ENCODE measurements at regions not wholly inside any gene's neighbourhood (a gene's known extent, or its start where the extent isn't known, plus 50 kb on each side); places are given as distances from the start of the nearest gene placed in this dataset.

DNA sequence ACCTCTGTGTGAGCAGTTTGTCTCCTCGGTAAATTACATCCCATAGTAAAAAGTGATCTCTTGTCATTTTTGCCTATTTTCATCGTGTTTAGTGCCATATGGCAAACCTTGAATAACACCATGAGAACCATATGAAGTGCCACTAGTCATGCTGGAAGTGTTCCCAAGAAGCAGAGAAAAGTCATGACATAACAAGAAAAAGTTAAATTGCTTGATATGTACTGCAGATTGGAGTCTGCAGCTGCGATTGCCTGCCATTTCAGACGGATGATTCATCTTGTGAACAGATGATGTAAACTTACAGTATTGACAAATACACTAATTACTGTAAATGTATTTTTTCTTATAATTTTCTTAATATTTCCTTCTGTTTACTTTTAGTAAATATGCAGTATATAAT, 846.7 kb downstream of the BCL11A start:
- H3K27ac Mint-ChIP-seq = no peak overlapping the region
- intact Hi-C loops (cut with micrococcal nuclease) = no loop called here
- POLR2A ChIA-PET = no interaction called here

GRCh38 chr2:59703796-59704195, 849.7 kb downstream of the BCL11A start:
- no peaks in the 10 kb centered on the region for H4K20me1 ChIP-seq (ENCODE audit: control insufficient read depth, insufficient read depth, low read length, poor library complexity, severe bottlenecking)
- intact Hi-C loops (cut with micrococcal nuclease) = no loop called here
- H3K9me3 ChIP-seq (ENCODE audit: control extremely low read depth in 1 of 3, control insufficient read depth in 2 of 3, insufficient read depth in 1 of 3, low read length in 2 of 3) = peaks cover 1 to 8% (median 7%) of the 10 kb centered on the region in 3 donors
- H3K27ac ChIP-seq (ENCODE audit: low read length in 2 of 2) = no peak overlapping the region
- Mint-ChIP-seq H3K4me3 (no peak overlapping the region), H3K9me3 (ENCODE audit: insufficient read depth) (peaks cover 6% of the 10 kb centered on the region), H3K4me1 (peaks cover 7% of the 10 kb centered on the region), H3K27ac (no peak overlapping the region), H3K27me3 (no peaks in the 10 kb centered on the region)
- no peak for TF ChIP-seq EZH2 (IDR thresholded peaks at IDR 0.05; ENCODE audit: borderline replicate concordance, insufficient read depth, low read depth, low read length, poor library complexity, severe bottlenecking)
- TF ChIP-seq, protein P1, sequence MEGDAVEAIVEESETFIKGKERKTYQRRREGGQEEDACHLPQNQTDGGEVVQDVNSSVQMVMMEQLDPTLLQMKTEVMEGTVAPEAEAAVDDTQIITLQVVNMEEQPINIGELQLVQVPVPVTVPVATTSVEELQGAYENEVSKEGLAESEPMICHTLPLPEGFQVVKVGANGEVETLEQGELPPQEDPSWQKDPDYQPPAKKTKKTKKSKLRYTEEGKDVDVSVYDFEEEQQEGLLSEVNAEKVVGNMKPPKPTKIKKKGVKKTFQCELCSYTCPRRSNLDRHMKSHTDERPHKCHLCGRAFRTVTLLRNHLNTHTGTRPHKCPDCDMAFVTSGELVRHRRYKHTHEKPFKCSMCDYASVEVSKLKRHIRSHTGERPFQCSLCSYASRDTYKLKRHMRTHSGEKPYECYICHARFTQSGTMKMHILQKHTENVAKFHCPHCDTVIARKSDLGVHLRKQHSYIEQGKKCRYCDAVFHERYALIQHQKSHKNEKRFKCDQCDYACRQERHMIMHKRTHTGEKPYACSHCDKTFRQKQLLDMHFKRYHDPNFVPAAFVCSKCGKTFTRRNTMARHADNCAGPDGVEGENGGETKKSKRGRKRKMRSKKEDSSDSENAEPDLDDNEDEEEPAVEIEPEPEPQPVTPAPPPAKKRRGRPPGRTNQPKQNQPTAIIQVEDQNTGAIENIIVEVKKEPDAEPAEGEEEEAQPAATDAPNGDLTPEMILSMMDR (IDR thresholded peaks at IDR 0.05) = no peak
- ChIA-PET POLR2A (no interaction called here), CTCF (no interaction called here)
- H3K4me2 ChIP-seq (replicated peaks; ENCODE audit: low read depth, low read length, poor library complexity, severe bottlenecking) = no peak overlapping the region
- peaks cover 0 to 3% (median 0%) of the 10 kb centered on the region in 4 experiments for H3K27me3 ChIP-seq (replicated peaks in 1 of 4; ENCODE audit: control extremely low read depth in 1 of 4, control insufficient read depth in 3 of 4, insufficient read depth in 4 of 4, low read length in 3 of 4)
- no peak for DNase-seq
- H3K4me3 ChIP-seq (ENCODE audit: control extremely low read depth in 1 of 5, extremely low read depth in 1 of 5, insufficient read depth in 1 of 5, low read depth in 2 of 5, low read length in 4 of 5) = no peak overlapping the region
- H3K36me3 ChIP-seq (replicated peaks in 1 of 2; ENCODE audit: control extremely low read depth in 1 of 2, control insufficient read depth in 1 of 2, extremely low read depth in 1 of 2, insufficient read depth in 2 of 2, low read length in 1 of 2) = no peaks in the 10 kb centered on the region
- WGBS (ENCODE audit: insufficient coverage) = 86% methylated on average over 1 of the region's 1 CpG
- no peaks in the 10 kb centered on the region for H3K79me2 ChIP-seq (ENCODE audit: control insufficient read depth, insufficient read depth, low read length)
- no peak for ATAC-seq (ENCODE audit: low read depth)
- no peak overlapping the region for H3K9ac ChIP-seq (ENCODE audit: low read length)
- peaks cover 0 to 4% of the 10 kb centered on the region in 2 donors for H3K4me1 ChIP-seq (ENCODE audit: control insufficient read depth in 2 of 2, insufficient read depth in 2 of 2, low read length in 2 of 2)
- H2AFZ ChIP-seq (ENCODE audit: insufficient read depth, low read depth, low read length, poor library complexity, severe bottlenecking) = no peak overlapping the region

More for the DNA sequence above, 846.7 kb downstream of the BCL11A start:
- Histone ChIP-seq H3K9ac (ENCODE audit: low read length) (no peak overlapping the region), H2AFZ (ENCODE audit: insufficient read depth, low read depth, low read length, poor library complexity, severe bottlenecking) (no peak overlapping the region), H3K9me3 (ENCODE audit: control extremely low read depth in 1 of 3, control insufficient read depth in 2 of 3, insufficient read depth in 1 of 3, low read length in 2 of 3) (peaks cover 1 to 8% (median 2%) of the 10 kb centered on the region in 3 donors), H3K79me2 (ENCODE audit: control insufficient read depth, insufficient read depth, low read length) (no peaks in the 10 kb centered on the region), H3K4me3 (ENCODE audit: control extremely low read depth in 1 of 5, extremely low read depth in 1 of 5, insufficient read depth in 1 of 5, low read depth in 2 of 5, low read length in 4 of 5) (no peak overlapping the region), H3K4me2 (replicated peaks; ENCODE audit: low read depth, low read length, poor library complexity, severe bottlenecking) (no peak overlapping the region), H3K4me1 (ENCODE audit: control insufficient read depth in 2 of 2, insufficient read depth in 2 of 2, low read length in 2 of 2) (peaks cover 0 to 4% of the 10 kb centered on the region in 2 donors), H3K27ac (ENCODE audit: low read length in 2 of 2) (no peak overlapping the region), H3K36me3 (replicated peaks in 1 of 2; ENCODE audit: control extremely low read depth in 1 of 2, control insufficient read depth in 1 of 2, extremely low read depth in 1 of 2, insufficient read depth in 2 of 2, low read length in 1 of 2) (no peaks in the 10 kb centered on the region), H3K27me3 (replicated peaks in 1 of 4; ENCODE audit: control extremely low read depth in 1 of 4, control insufficient read depth in 3 of 4, insufficient read depth in 4 of 4, low read length in 3 of 4) (peaks cover 0 to 3% (median 0%) of the 10 kb centered on the region in 4 experiments), H4K20me1 (ENCODE audit: control insufficient read depth, insufficient read depth, low read length, poor library complexity, severe bottlenecking) (no peaks in the 10 kb centered on the region)
- peaks cover 8% of the 10 kb centered on the region for H3K4me1 Mint-ChIP-seq
- DNase-seq = no peak
- H3K4me3 Mint-ChIP-seq = no peak overlapping the region
- 100% methylated on average over 1 of the region's 4 CpGs for WGBS (ENCODE audit: insufficient coverage)
- no peaks in the 10 kb centered on the region for H3K27me3 Mint-ChIP-seq
- TF ChIP-seq, protein P1 (IDR thresholded peaks at IDR 0.05) = no peak
- no peak for TF ChIP-seq EZH2 (IDR thresholded peaks at IDR 0.05; ENCODE audit: borderline replicate concordance, insufficient read depth, low read depth, low read length, poor library complexity, severe bottlenecking)
- CTCF ChIA-PET = no interaction called here
- ATAC-seq (ENCODE audit: low read depth) = no peak
- peaks cover 6% of the 10 kb centered on the region for H3K9me3 Mint-ChIP-seq (ENCODE audit: insufficient read depth)
